ENCODE measurements at regions not wholly inside any gene's neighbourhood (a gene's known extent, or its start where the extent isn't known, plus 50 kb on each side); places are given as distances from the start of the nearest gene placed in this dataset.

- TF ChIP-seq CTCF (conservative IDR thresholded peaks at IDR 0.05; ENCODE audit: low read depth, low read length) (no peak), EZH2 (IDR thresholded peaks at IDR 0.05; ENCODE audit: borderline replicate concordance, low read depth, low read length, poor library complexity, severe bottlenecking) (no peak)
These were observed 94.2 kb upstream of the FAT3 start for GRCh38 chr11:92130421-92130831.
